Neutrophil (primary cell): ENCODE measurements at regions not wholly inside any gene's neighbourhood (a gene's known extent, or its start where the extent isn't known, plus 50 kb on each side); places are given as distances from the start of the nearest gene placed in this dataset.
"Not testable (repeated sequence)": the region's sequence is repeated elsewhere in the genome, so short reads cannot be mapped to it uniquely, and the experiment has no call there.

Source experiments
- H3K27ac ChIP-seq: fragments of 200-600 bp; sonication (generic); 2 replicates; pipeline ENCODE4 v1.5.1; 2016; ENCODE audit warnings: mild to moderate bottlenecking, moderate library complexity
- H3K27me3 ChIP-seq: fragments of 200-600 bp; sonication (generic); 2 replicates; pipeline ENCODE4 v1.6.0; 2016; ENCODE audit warnings: mild to moderate bottlenecking
- H3K36me3 ChIP-seq: fragments of 200-600 bp; sonication (generic); 2 replicates; pipeline ENCODE4 v1.5.1; 2017
- H3K4me1 ChIP-seq, 2 experiments: fragments of 200-600 bp in 1 of 2; sonication (generic) in 1 of 2; 1 replicate in 1 of 2; 2 replicates in 1 of 2; pipeline versions ENCODE4 v1.5.1 to v1.6.1; 2013 to 2016; ENCODE audit warnings: low read depth in 1 of 2, low read length in 1 of 2, mild to moderate bottlenecking in 1 of 2, moderate library complexity in 1 of 2; ENCODE audit not compliant: control insufficient read depth in 1 of 2, insufficient read depth in 1 of 2
- H3K4me3 ChIP-seq, 2 experiments: fragments of 200-600 bp in 1 of 2; sonication (generic) in 1 of 2; 1 replicate in 1 of 2; 2 replicates in 1 of 2; pipeline ENCODE4 v1.5.1; 2013 to 2016; ENCODE audit warnings: low read depth in 1 of 2, low read length in 1 of 2, mild to moderate bottlenecking in 1 of 2, moderate library complexity in 1 of 2
- H3K9me3 ChIP-seq: fragments of 200-600 bp; sonication (generic); 2 replicates; pipeline ENCODE4 v1.5.1; 2016
- TF ChIP-seq, protein P1 (sequence below): fragments of 200-600 bp; sonication (generic); IDR thresholded peaks from 2 replicates; pipeline ENCODE4 v1.5.1; 2016; ENCODE audit warnings: antibody characterized with exemption

DNA sequence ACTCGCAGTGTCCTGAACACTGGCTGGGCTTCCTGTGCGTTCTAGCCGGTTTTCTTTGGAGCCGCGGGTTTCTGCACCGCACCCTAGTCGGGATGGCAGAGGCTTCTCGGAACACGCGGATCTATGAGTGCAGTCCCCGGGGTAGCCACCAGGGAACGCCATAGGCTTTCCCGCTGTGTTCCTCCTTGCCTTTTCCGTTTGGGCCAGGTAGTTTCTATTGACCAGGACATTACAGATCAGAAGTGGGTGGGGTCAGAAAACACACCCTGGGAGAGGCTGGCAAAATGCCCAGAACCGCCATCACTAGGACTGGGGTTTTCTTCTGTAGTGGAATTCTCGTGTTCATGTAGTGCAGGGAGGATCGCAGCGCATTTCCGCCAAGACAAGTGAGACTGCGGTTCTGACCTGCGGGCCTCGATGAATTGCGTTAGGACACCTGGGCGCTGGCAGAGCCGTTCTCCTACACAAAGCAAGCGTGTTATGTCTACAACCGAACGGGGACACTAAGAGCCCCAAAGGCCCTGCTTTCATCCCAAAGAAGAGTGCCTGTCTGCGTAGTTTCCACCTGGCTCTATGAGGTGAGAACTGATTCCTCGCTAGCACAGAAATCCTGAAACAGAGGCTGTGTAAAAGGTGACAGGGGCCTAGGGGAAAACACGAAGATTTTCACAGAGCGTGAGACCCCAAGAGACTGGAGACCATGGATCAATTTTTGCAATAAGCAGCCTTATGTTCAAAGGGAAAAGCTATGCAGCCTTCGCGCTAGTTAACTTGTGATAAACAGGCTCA lies 121.5 kb downstream of the PPIAL4G start:
- H3K9me3 ChIP-seq, H3K36me3 ChIP-seq, H3K27ac ChIP-seq: not testable (repeated sequence)
- peak overlapping the region; percentile 58 to 62 for H3K4me3 ChIP-seq
- TF ChIP-seq, protein P1, sequence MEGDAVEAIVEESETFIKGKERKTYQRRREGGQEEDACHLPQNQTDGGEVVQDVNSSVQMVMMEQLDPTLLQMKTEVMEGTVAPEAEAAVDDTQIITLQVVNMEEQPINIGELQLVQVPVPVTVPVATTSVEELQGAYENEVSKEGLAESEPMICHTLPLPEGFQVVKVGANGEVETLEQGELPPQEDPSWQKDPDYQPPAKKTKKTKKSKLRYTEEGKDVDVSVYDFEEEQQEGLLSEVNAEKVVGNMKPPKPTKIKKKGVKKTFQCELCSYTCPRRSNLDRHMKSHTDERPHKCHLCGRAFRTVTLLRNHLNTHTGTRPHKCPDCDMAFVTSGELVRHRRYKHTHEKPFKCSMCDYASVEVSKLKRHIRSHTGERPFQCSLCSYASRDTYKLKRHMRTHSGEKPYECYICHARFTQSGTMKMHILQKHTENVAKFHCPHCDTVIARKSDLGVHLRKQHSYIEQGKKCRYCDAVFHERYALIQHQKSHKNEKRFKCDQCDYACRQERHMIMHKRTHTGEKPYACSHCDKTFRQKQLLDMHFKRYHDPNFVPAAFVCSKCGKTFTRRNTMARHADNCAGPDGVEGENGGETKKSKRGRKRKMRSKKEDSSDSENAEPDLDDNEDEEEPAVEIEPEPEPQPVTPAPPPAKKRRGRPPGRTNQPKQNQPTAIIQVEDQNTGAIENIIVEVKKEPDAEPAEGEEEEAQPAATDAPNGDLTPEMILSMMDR: peak; percentile 78
- peaks cover 70% of the 10 kb centered on the region for H3K27me3 ChIP-seq
- peaks cover 15 to 18% of the 10 kb centered on the region in 2 experiments for H3K4me1 ChIP-seq

DNA sequence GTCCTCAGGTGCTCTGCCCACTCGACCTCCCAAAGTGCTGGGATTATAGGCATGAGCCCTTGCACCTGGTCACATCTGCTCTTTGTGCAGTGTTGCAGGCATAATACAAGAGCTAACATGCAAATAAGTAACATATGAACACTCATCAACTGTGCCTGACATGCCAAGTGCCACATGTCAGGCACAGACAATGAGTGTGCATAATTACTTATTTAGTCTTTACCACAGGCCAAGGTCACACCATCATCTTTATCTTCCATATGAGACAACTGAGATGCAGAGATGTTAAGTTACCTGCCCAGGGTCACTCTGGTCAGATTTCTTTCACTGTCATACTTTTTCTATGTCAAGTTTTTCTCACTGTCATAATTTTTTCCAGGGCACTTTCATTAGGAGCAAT lies 126.1 kb downstream of the PPIAL4G start:
- Histone ChIP-seq H3K9me3 (no peaks in the 10 kb centered on the region), H3K4me1 (peaks cover 12% of the 10 kb centered on the region in 2 experiments), H3K4me3 (no peak overlapping the region), H3K27me3 (peaks cover 92% of the 10 kb centered on the region), H3K36me3 (no peaks in the 10 kb centered on the region), H3K27ac (no peak overlapping the region)
- TF ChIP-seq, protein P1: no peak

DNA sequence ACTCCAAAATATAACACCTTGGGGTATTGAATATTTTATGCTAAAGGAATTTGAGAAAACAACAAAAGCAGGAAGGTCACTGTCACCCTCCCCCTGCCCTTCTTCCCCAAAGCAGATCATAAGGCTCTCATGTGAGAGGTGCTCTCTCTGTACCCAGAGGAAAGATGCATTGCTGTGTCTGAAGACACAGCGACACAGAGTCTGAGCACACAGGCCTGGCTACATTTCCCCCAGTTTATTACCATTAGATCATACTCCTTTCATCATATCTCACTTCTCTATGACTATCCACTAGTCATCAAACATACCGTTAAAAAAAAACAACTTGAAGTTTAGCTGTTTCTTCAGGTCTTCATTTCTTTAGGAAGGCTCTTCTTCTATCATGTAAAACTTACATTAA lies 127.1 kb downstream of the PPIAL4G start:
- Histone ChIP-seq H3K4me1 (peaks cover 1 to 2% of the 10 kb centered on the region in 2 experiments), H3K27ac (no peak overlapping the region), H3K4me3 (no peak overlapping the region), H3K9me3 (no peaks in the 10 kb centered on the region), H3K36me3 (no peaks in the 10 kb centered on the region), H3K27me3 (peaks cover 92% of the 10 kb centered on the region)
- TF ChIP-seq, protein P1: no peak

DNA sequence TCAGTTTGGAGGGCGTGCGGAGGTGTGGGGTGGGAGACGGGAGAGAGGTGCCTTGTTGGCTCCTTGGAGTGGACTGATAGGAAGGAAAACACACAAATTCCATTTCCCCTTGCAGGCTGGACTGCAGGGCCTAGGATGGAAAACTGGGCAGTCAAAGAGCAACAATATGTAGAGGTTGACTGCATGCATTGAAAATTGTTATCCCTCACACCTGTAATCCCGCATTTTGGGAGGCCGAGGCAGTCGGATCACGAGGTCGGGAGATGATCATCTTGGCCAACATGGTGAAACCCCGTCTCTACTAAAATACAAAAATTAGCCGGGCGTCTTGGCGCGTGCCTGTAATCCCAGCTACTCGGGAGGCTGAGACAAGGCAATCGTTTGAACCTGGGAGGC lies 128.2 kb downstream of the PPIAL4G start:
- Histone ChIP-seq H3K9me3 (no peaks in the 10 kb centered on the region), H3K27me3 (peaks cover 92% of the 10 kb centered on the region), H3K36me3 (no peaks in the 10 kb centered on the region), H3K27ac (no peak overlapping the region), H3K4me1 (no peaks in the 10 kb centered on the region), H3K4me3 (no peak overlapping the region)
- TF ChIP-seq, protein P1: no peak

DNA sequence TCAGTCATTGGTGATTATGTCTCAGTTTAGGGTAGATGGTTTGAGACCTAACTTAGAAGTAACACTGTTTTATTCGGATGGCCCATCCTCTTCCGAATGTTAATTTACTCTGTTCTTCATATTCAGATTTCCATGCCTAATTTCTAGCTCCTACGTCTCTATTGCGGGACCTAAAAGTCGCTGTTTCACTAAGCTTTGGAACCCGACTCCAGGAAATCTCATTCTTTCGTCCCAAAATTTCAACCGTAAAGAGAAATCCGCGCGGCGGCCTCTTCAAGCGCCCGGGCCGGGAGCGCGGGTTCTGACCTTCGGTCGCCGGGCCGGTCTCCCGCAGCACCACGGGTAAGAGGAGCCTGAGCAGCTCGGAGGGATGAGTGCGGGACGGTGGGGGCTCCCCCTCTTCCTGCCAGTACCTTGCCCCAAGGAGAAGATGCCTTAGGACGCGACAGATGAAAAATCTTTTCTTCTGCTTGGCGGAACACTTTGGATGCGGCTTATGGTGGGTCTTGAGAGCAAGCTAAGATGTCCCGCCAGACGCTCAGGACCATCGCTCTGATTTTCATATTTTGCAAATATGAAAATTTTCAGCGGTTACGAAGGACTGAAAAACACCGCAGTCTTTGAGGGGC lies 128.7 kb downstream of the PPIAL4G start:
- Histone ChIP-seq H3K4me1 (no peaks in the 10 kb centered on the region), H3K27ac (no peak overlapping the region), H3K4me3 (no peak overlapping the region), H3K27me3 (peaks cover 92% of the 10 kb centered on the region), H3K36me3 (no peaks in the 10 kb centered on the region), H3K9me3 (no peaks in the 10 kb centered on the region)
- TF ChIP-seq, protein P1: no peak
